K562 (cell line): ENCODE measurements at regions not wholly inside any gene's neighbourhood (a gene's known extent, or its start where the extent isn't known, plus 50 kb on each side); places are given as distances from the start of the nearest gene placed in this dataset.
A peak's percentile ranks its signal among the peaks of the same experiment; 100 is the strongest.

ENCODE experiments used
- ATAC-seq: fragments of 200-7000 bp; cut with Tn5 transposase; 3 replicates; pipeline ENCODE4 v1.9.1; 2020; ENCODE audit warnings: moderate library complexity
- BruUV-seq: library from RNA; stranded (reverse); fragments of 400-500 nt; replicated peaks from 2 replicates; lab custom pipeline; 2021; lab: Mats Ljungman, UMichigan
- CTCF ChIA-PET: fragments of 300-600 bp; formaldehyde crosslinking; extraction: SDS; loops from one replicate; lab custom pipeline; 2021; ENCODE audit warnings: low intra/inter-chr PET ratio; lab: Yijun Ruan, JAX
- POLR2A ChIA-PET: fragments of 300-600, 350-650 bp; sonication (Branson Sonifier 250); formaldehyde crosslinking; extraction: SDS; loops from one replicate; lab custom pipeline; 2021; ENCODE audit warnings: antibody characterized with exemption, inconsistent platforms; lab: Yijun Ruan, JAX
- DNase-seq, 4 experiments: peaks; one replicate each; pipeline versions ENCODE4 v3.0.0 to v3.0.0-alpha.2; 2011 to 2018; ENCODE audit warnings: low spot score in 3 of 4, mixed read lengths in 3 of 4; ENCODE audit errors: extremely low read depth in 1 of 4
- FAIRE-seq: peaks from 2 replicates; lab custom pipeline; 2011; peaks lifted over from hg19 to GRCh38; lab: Jason Lieb, UNC
- H2AFZ ChIP-seq: 2 replicates; pipeline ENCODE4 v1.6.0; 2011; ENCODE audit warnings: low read depth, low read length, control low read depth, inconsistent platforms
- H3K27ac ChIP-seq: fragments of 200-600 bp; 3 replicates; pipeline ENCODE4 v1.8.0; 2011; ENCODE audit warnings: low read depth, mild to moderate bottlenecking, control low read depth, inconsistent platforms, low read length, moderate library complexity, mixed read lengths; ENCODE audit errors: extremely low read depth
- H3K27me3 ChIP-seq, 2 experiments: fragments of 300-600 bp in 1 of 2; 2 replicates in 1 of 2; 3 replicates in 1 of 2; pipeline versions ENCODE4 v1.6.0 to v1.8.0; 2011; ENCODE audit warnings: inconsistent platforms in 2 of 2, low read length in 2 of 2, mild to moderate bottlenecking in 1 of 2, mixed read lengths in 1 of 2, moderate library complexity in 1 of 2; ENCODE audit not compliant: control insufficient read depth in 2 of 2, insufficient read depth in 2 of 2
- H3K36me3 ChIP-seq: fragments of 300-600 bp; 3 replicates; pipeline ENCODE4 v1.8.0; 2011; ENCODE audit warnings: mild to moderate bottlenecking, low read length, inconsistent platforms; ENCODE audit not compliant: control insufficient read depth, insufficient read depth
- H3K4me1 ChIP-seq, 2 experiments: fragments of 200-600 bp in 1 of 2; replicated peaks in 1 of 2; 2 replicates in 1 of 2; 3 replicates in 1 of 2; pipeline versions ENCODE4 v1.5.1 to v1.8.0; 2011; ENCODE audit warnings: inconsistent platforms in 2 of 2, low read length in 2 of 2, mild to moderate bottlenecking in 1 of 2, mixed read lengths in 1 of 2, moderate library complexity in 1 of 2; ENCODE audit not compliant: control insufficient read depth in 2 of 2, insufficient read depth in 2 of 2
- H3K4me2 ChIP-seq: 2 replicates; pipeline ENCODE4 v1.6.1; 2011; ENCODE audit warnings: low read length, control low read depth, inconsistent platforms, mixed read lengths; ENCODE audit not compliant: insufficient read depth
- H3K4me3 ChIP-seq: fragments of 200-600 bp; sonication (generic), shearing (Covaris generic); 2 replicates; pipeline ENCODE4 v1.5.1; 2016; ENCODE audit warnings: control low read depth, inconsistent platforms
- H3K79me2 ChIP-seq: fragments of 200-600 bp; 3 replicates; pipeline ENCODE4 v1.8.0; 2011; ENCODE audit warnings: low read length, inconsistent platforms; ENCODE audit not compliant: control insufficient read depth, insufficient read depth
- H3K9ac ChIP-seq, 2 experiments: 2 replicates each; pipeline versions ENCODE4 v1.6.0 to v1.6.1; 2011; ENCODE audit warnings: low read depth in 2 of 2, low read length in 2 of 2, control low read depth in 1 of 2, inconsistent platforms in 1 of 2, mild to moderate bottlenecking in 1 of 2, mixed read lengths in 1 of 2; ENCODE audit not compliant: insufficient read depth in 1 of 2
- H3K9me1 ChIP-seq: one replicate; pipeline ENCODE4 v1.6.0; 2011; ENCODE audit warnings: inconsistent platforms, mild to moderate bottlenecking, low read length, moderate library complexity; ENCODE audit not compliant: control insufficient read depth, insufficient read depth
- H3K9me3 ChIP-seq: replicated peaks from 2 replicates; pipeline ENCODE4 v1.5.1; 2011; ENCODE audit warnings: low read depth, low read length, inconsistent platforms; ENCODE audit not compliant: control insufficient read depth, insufficient read depth
- H4K20me1 ChIP-seq: replicated peaks from 2 replicates; pipeline ENCODE4 v1.6.1; 2011; ENCODE audit warnings: low read length, inconsistent platforms, mixed read lengths; ENCODE audit not compliant: control insufficient read depth, insufficient read depth
- FOXK2 ChIP-seq, 2 experiments: fragments of 450-650 bp; IDR thresholded peaks in 1 of 2; conservative IDR thresholded peaks in 1 of 2; 2 replicates each; pipeline ENCODE4 v1.6.1; 2016; ENCODE audit warnings: low read depth in 2 of 2, mild to moderate bottlenecking in 1 of 2
- NR3C1 ChIP-seq: sonication (generic); formaldehyde crosslinking; IDR thresholded peaks from 2 replicates; pipeline ENCODE4 v1.8.1; 2022; ENCODE audit warnings: missing genetic modification reagents
- RFX1 ChIP-seq: fragments of 450-650 bp; IDR thresholded peaks from 2 replicates; pipeline ENCODE4 v1.6.1; 2016; ENCODE audit warnings: mild to moderate bottlenecking, moderate library complexity
- RUNX1 ChIP-seq: sonication (generic); IDR thresholded peaks from 2 replicates; pipeline ENCODE4 v1.6.1; 2016; ENCODE audit warnings: antibody characterized with exemption, low read depth
- SP1 ChIP-seq: sonication (generic); formaldehyde crosslinking; IDR thresholded peaks from 2 replicates; pipeline ENCODE4 v1.8.1; 2022; ENCODE audit warnings: mild to moderate bottlenecking, missing genetic modification reagents
- SRF ChIP-seq, 2 experiments: fragments of 250-450, 450-650 bp in 1 of 2; sonication (Bioruptor Pico) in 1 of 2; sonication (generic) in 1 of 2; formaldehyde crosslinking; IDR thresholded peaks; 2 replicates each; pipeline versions ENCODE4 v1.5.0 to v1.5.1; 2020 to 2022; ENCODE audit warnings: mild to moderate bottlenecking in 1 of 2, missing genetic modification reagents in 1 of 2
- ZNF778 ChIP-seq: fragments of 450-650 bp; formaldehyde crosslinking; IDR thresholded peaks from 2 replicates; pipeline ENCODE4 v1.4.0; 2020; ENCODE audit warnings: mild to moderate bottlenecking, moderate library complexity
- WGBS: fragments of 100-300 bp; shearing (Covaris generic); methylation state at CpG from one replicate; pipeline ENCODE4 v1.1.6; 2016; ENCODE audit warnings: low coverage, mixed read lengths; ENCODE audit not compliant: insufficient coverage; ENCODE audit errors: missing lambda C conversion rate; 5-methylcytosine and 5-hydroxymethylcytosine counted together
- in situ Hi-C: fragments of 300-500 bp; cut with MboI; formaldehyde crosslinking; loops from 4 replicates; pipeline ENCODE4 v1.15.0; 2018; ENCODE audit warnings: inconsistent platforms, mixed read lengths
- intact Hi-C: fragments of 100-400 bp; cut with micrococcal nuclease; formaldehyde crosslinking; loops from 2 replicates; pipeline ENCODE4 v1.14.2; 2022
- TF ChIP-seq, protein P1 (sequence below): fragments of 250-450 bp; sonication (Bioruptor Pico); IDR thresholded peaks from 2 replicates; pipeline ENCODE4 v1.4.0; 2020
- TF ChIP-seq, protein P2 (sequence below): fragments of 250-450 bp; sonication (Bioruptor Pico); IDR thresholded peaks from 2 replicates; pipeline ENCODE4 v1.5.0; 2021

GRCh38 chr5:8481007-8481406 lies 612.1 kb downstream of the MTRR start:
- no TSS peak for BruUV-seq
- no peak overlapping the region for H3K4me3 ChIP-seq

DNA sequence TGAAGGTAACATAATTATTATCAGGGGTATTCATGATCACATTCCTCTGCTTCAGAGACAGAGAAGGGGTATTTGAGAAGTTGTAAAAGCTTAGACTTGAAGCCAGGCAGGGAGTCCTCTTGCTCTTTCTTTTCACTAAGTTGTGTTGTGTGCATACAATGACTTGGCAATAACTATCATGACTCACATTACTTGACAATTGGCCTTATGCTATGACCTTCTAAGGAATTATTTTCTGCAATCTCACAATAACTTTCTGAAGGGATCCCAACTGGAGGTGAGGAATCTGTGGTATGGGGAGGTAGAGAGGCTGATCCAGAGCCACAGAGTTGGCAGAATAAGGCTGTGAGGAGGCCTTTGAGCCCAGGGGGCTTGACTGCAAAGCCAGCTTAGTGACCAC lies 622.3 kb downstream of the MTRR start:
- FAIRE-seq (no peak), ATAC-seq (no peak), DNase-seq (no peak)
- no peak overlapping the region for H3K27ac ChIP-seq
- in situ Hi-C loops = no loop called here
- POLR2A ChIA-PET = no interaction called here
- BruUV-seq = no TSS peak
- no peaks in the 10 kb centered on the region for H3K9me1 ChIP-seq
- H3K4me1 ChIP-seq = no peaks in the 10 kb centered on the region
- H3K4me2 ChIP-seq = no peak overlapping the region
- no peaks in the 10 kb centered on the region for H3K79me2 ChIP-seq
- H4K20me1 ChIP-seq = no peaks in the 10 kb centered on the region
- H3K4me3 ChIP-seq = no peak overlapping the region
- TF ChIP-seq NR3C1 (no peak), ZNF778 (no peak), SRF (CRISPR knock-in tag; IDR thresholded peaks at IDR 0.05) (peak in 1 of 2 experiments; percentile 75; a peak in 1 of 4 replicates)
- TF ChIP-seq, all 486 proteins: peak for 1
- CTCF ChIA-PET = no interaction called here
- Histone ChIP-seq H3K27me3 (no peaks in the 10 kb centered on the region), H3K36me3 (no peaks in the 10 kb centered on the region), H2AFZ (no peak overlapping the region), H3K9ac (no peak overlapping the region), H3K9me3 (no peaks in the 10 kb centered on the region)
- intact Hi-C loops = no loop called here

More at GRCh38 chr5:8481007-8481406, 612.1 kb downstream of the MTRR start:
- Histone ChIP-seq H3K79me2 (no peaks in the 10 kb centered on the region), H3K9ac (no peak overlapping the region), H3K27ac (no peak overlapping the region), H3K4me1 (no peaks in the 10 kb centered on the region)
- FAIRE-seq = no peak
- in situ Hi-C loops = no loop called here
- CTCF ChIA-PET = no interaction called here
- no peak for DNase-seq
- intact Hi-C loops = no loop called here
- TF ChIP-seq, protein P1, sequence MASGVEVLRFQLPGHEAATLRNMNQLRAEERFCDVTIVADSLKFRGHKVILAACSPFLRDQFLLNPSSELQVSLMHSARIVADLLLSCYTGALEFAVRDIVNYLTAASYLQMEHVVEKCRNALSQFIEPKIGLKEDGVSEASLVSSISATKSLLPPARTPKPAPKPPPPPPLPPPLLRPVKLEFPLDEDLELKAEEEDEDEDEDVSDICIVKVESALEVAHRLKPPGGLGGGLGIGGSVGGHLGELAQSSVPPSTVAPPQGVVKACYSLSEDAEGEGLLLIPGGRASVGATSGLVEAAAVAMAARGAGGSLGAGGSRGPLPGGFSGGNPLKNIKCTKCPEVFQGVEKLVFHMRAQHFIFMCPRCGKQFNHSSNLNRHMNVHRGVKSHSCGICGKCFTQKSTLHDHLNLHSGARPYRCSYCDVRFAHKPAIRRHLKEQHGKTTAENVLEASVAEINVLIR (CRISPR knock-in tag) = no peak
- TF ChIP-seq RFX1 = peak; percentile 59
- no peak for TF ChIP-seq RUNX1
- TF ChIP-seq FOXK2 (conservative IDR thresholded peaks at IDR 0.05 in 1 of 2, IDR thresholded peaks at IDR 0.05 in 1 of 2; ENCODE audit: low read depth in 2 of 2) = no peak
- no peak for TF ChIP-seq SP1
- TF ChIP-seq, protein P2, sequence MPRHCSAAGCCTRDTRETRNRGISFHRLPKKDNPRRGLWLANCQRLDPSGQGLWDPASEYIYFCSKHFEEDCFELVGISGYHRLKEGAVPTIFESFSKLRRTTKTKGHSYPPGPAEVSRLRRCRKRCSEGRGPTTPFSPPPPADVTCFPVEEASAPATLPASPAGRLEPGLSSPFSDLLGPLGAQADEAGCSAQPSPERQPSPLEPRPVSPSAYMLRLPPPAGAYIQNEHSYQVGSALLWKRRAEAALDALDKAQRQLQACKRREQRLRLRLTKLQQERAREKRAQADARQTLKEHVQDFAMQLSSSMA (CRISPR knock-in tag) = no peak
- TF ChIP-seq, all 486 proteins: peak for 1
- H3K36me3 ChIP-seq = no peaks in the 10 kb centered on the region
- H3K4me2 ChIP-seq = no peak overlapping the region
- no peak overlapping the region for H2AFZ ChIP-seq
- 0% methylated on average over 2 of the region's 2 CpGs for WGBS
- POLR2A ChIA-PET = no interaction called here
- no peaks in the 10 kb centered on the region for H3K9me3 ChIP-seq
- no peaks in the 10 kb centered on the region for H3K27me3 ChIP-seq
- no peak for ATAC-seq
- H3K9me1 ChIP-seq = no peaks in the 10 kb centered on the region
- no peaks in the 10 kb centered on the region for H4K20me1 ChIP-seq
